ENCODE measurements at regions not wholly inside any gene's neighbourhood (a gene's known extent, or its start where the extent isn't known, plus 50 kb on each side); places are given as distances from the start of the nearest gene placed in this dataset.

DNA sequence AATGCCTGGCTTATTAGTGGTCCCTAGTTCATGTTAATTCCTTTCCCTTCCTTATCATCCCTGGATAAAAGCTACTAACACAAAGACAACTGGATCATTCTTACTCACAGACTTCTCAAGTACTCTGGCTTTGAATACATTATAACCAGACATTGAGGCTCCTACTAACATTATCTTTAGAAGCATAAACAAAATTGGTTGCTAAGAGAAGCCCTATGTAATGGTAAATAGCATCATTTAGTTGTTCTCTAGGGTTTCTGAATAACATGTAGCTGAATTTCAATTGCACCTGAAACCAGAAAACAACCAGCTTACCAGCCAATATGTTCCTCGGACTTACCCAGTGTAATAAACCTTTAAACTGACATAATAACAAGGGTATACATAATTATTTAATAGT is 114.1 kb upstream of the NCKAP5 start:
- Histone ChIP-seq H3K4me2 (ENCODE audit: low read length) (no peak overlapping the region), H3K27ac (ENCODE audit: low read depth, low read length) (no peak overlapping the region), H3K9me2 (ENCODE audit: insufficient read depth) (no peaks in the 10 kb centered on the region), H4K20me1 (ENCODE audit: insufficient read depth) (no peaks in the 10 kb centered on the region), H3K9me3 (ENCODE audit: control insufficient read depth in 1 of 2, insufficient read depth in 1 of 2, low read depth in 1 of 2, low read length in 2 of 2) (no peaks in the 10 kb centered on the region), H3K79me2 (ENCODE audit: insufficient read depth, low read length) (no peaks in the 10 kb centered on the region), H3K36me3 (ENCODE audit: control insufficient read depth in 1 of 2, insufficient read depth in 2 of 2, low read length in 2 of 2) (no peaks in the 10 kb centered on the region), H3K4me1 (ENCODE audit: control insufficient read depth in 1 of 2, insufficient read depth in 2 of 2, low read length in 2 of 2) (no peaks in the 10 kb centered on the region), H3K9ac (ENCODE audit: low read length) (no peak overlapping the region), H2AFZ (ENCODE audit: low read depth, low read length, poor library complexity, severe bottlenecking) (no peak overlapping the region), H3K4me3 (replicated peaks in 1 of 2; ENCODE audit: low read depth in 1 of 2, low read length in 2 of 2) (no peak overlapping the region), H3K27me3 (ENCODE audit: insufficient read depth, low read length) (no peaks in the 10 kb centered on the region)
- POLR2A ChIA-PET, result no interaction called here
- CTCF ChIA-PET, result no interaction called here
- no peak for DNase-seq (ENCODE audit: low read depth, low spot score)
- RAD21 ChIA-PET (ENCODE audit: low non-redundant PET in 1 of 2, low total read pairs in 2 of 2, uncharacterized antibody in 2 of 2, unreplicated experiment in 2 of 2), result no interaction called here
- no TSS peak for BruUV-seq (replicated peaks)
- TF ChIP-seq ZNF274 (IDR thresholded peaks at IDR 0.05; ENCODE audit: low read depth, low read length) (no peak), JUND (IDR thresholded peaks at IDR 0.05) (no peak), CBX3 (IDR thresholded peaks at IDR 0.05; ENCODE audit: low read depth) (no peak), ZFX (IDR thresholded peaks at IDR 0.05) (no peak), SIN3A (IDR thresholded peaks at IDR 0.05; ENCODE audit: low read depth) (no peak), POLR2AphosphoS5 (IDR thresholded peaks at IDR 0.05; ENCODE audit: low read depth, low read length) (no peak), YY1 (IDR thresholded peaks at IDR 0.05; ENCODE audit: extremely low read depth, insufficient replicate concordance, low read depth, low read length) (no peak), SP1 (IDR thresholded peaks at IDR 0.05; ENCODE audit: low read depth) (no peak), POLR2A (IDR thresholded peaks at IDR 0.05; ENCODE audit: borderline replicate concordance, extremely low read depth, insufficient read depth, insufficient read length) (no peak), CEBPB (IDR thresholded peaks at IDR 0.05; ENCODE audit: low read depth) (no peak)
- TF ChIP-seq, protein P1, sequence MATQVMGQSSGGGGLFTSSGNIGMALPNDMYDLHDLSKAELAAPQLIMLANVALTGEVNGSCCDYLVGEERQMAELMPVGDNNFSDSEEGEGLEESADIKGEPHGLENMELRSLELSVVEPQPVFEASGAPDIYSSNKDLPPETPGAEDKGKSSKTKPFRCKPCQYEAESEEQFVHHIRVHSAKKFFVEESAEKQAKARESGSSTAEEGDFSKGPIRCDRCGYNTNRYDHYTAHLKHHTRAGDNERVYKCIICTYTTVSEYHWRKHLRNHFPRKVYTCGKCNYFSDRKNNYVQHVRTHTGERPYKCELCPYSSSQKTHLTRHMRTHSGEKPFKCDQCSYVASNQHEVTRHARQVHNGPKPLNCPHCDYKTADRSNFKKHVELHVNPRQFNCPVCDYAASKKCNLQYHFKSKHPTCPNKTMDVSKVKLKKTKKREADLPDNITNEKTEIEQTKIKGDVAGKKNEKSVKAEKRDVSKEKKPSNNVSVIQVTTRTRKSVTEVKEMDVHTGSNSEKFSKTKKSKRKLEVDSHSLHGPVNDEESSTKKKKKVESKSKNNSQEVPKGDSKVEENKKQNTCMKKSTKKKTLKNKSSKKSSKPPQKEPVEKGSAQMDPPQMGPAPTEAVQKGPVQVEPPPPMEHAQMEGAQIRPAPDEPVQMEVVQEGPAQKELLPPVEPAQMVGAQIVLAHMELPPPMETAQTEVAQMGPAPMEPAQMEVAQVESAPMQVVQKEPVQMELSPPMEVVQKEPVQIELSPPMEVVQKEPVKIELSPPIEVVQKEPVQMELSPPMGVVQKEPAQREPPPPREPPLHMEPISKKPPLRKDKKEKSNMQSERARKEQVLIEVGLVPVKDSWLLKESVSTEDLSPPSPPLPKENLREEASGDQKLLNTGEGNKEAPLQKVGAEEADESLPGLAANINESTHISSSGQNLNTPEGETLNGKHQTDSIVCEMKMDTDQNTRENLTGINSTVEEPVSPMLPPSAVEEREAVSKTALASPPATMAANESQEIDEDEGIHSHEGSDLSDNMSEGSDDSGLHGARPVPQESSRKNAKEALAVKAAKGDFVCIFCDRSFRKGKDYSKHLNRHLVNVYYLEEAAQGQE (IDR thresholded peaks at IDR 0.05; ENCODE audit: low read depth), result no peak
- TF ChIP-seq, protein P2, sequence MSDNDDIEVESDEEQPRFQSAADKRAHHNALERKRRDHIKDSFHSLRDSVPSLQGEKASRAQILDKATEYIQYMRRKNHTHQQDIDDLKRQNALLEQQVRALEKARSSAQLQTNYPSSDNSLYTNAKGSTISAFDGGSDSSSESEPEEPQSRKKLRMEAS (IDR thresholded peaks at IDR 0.05), result no peak
- ATAC-seq, result no peak
- intact Hi-C loops (cut with micrococcal nuclease), result no loop called here
